ENCODE measurements at regions not wholly inside any gene's neighbourhood (a gene's known extent, or its start where the extent isn't known, plus 50 kb on each side); places are given as distances from the start of the nearest gene placed in this dataset.

- TF ChIP-seq, protein P1, sequence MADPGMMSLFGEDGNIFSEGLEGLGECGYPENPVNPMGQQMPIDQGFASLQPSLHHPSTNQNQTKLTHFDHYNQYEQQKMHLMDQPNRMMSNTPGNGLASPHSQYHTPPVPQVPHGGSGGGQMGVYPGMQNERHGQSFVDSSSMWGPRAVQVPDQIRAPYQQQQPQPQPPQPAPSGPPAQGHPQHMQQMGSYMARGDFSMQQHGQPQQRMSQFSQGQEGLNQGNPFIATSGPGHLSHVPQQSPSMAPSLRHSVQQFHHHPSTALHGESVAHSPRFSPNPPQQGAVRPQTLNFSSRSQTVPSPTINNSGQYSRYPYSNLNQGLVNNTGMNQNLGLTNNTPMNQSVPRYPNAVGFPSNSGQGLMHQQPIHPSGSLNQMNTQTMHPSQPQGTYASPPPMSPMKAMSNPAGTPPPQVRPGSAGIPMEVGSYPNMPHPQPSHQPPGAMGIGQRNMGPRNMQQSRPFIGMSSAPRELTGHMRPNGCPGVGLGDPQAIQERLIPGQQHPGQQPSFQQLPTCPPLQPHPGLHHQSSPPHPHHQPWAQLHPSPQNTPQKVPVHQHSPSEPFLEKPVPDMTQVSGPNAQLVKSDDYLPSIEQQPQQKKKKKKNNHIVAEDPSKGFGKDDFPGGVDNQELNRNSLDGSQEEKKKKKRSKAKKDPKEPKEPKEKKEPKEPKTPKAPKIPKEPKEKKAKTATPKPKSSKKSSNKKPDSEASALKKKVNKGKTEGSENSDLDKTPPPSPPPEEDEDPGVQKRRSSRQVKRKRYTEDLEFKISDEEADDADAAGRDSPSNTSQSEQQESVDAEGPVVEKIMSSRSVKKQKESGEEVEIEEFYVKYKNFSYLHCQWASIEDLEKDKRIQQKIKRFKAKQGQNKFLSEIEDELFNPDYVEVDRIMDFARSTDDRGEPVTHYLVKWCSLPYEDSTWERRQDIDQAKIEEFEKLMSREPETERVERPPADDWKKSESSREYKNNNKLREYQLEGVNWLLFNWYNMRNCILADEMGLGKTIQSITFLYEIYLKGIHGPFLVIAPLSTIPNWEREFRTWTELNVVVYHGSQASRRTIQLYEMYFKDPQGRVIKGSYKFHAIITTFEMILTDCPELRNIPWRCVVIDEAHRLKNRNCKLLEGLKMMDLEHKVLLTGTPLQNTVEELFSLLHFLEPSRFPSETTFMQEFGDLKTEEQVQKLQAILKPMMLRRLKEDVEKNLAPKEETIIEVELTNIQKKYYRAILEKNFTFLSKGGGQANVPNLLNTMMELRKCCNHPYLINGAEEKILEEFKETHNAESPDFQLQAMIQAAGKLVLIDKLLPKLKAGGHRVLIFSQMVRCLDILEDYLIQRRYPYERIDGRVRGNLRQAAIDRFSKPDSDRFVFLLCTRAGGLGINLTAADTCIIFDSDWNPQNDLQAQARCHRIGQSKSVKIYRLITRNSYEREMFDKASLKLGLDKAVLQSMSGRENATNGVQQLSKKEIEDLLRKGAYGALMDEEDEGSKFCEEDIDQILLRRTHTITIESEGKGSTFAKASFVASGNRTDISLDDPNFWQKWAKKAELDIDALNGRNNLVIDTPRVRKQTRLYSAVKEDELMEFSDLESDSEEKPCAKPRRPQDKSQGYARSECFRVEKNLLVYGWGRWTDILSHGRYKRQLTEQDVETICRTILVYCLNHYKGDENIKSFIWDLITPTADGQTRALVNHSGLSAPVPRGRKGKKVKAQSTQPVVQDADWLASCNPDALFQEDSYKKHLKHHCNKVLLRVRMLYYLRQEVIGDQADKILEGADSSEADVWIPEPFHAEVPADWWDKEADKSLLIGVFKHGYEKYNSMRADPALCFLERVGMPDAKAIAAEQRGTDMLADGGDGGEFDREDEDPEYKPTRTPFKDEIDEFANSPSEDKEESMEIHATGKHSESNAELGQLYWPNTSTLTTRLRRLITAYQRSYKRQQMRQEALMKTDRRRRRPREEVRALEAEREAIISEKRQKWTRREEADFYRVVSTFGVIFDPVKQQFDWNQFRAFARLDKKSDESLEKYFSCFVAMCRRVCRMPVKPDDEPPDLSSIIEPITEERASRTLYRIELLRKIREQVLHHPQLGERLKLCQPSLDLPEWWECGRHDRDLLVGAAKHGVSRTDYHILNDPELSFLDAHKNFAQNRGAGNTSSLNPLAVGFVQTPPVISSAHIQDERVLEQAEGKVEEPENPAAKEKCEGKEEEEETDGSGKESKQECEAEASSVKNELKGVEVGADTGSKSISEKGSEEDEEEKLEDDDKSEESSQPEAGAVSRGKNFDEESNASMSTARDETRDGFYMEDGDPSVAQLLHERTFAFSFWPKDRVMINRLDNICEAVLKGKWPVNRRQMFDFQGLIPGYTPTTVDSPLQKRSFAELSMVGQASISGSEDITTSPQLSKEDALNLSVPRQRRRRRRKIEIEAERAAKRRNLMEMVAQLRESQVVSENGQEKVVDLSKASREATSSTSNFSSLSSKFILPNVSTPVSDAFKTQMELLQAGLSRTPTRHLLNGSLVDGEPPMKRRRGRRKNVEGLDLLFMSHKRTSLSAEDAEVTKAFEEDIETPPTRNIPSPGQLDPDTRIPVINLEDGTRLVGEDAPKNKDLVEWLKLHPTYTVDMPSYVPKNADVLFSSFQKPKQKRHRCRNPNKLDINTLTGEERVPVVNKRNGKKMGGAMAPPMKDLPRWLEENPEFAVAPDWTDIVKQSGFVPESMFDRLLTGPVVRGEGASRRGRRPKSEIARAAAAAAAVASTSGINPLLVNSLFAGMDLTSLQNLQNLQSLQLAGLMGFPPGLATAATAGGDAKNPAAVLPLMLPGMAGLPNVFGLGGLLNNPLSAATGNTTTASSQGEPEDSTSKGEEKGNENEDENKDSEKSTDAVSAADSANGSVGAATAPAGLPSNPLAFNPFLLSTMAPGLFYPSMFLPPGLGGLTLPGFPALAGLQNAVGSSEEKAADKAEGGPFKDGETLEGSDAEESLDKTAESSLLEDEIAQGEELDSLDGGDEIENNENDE (IDR thresholded peaks at IDR 0.05; ENCODE audit: insufficient replicate concordance, low read length), result no peak
- no peak for TF ChIP-seq BRCA1 (IDR thresholded peaks at IDR 0.05; ENCODE audit: low read depth, low read length)
Measured at GRCh38 chr10:107340326-107340725, 175.8 kb upstream of the SORCS1 start (continued).
